ENCODE measurements at regions not wholly inside any gene's neighbourhood (a gene's known extent, or its start where the extent isn't known, plus 50 kb on each side); places are given as distances from the start of the nearest gene placed in this dataset.
"Not testable (repeated sequence)": the region's sequence is repeated elsewhere in the genome, so short reads cannot be mapped to it uniquely, and the experiment has no call there.

DNA sequence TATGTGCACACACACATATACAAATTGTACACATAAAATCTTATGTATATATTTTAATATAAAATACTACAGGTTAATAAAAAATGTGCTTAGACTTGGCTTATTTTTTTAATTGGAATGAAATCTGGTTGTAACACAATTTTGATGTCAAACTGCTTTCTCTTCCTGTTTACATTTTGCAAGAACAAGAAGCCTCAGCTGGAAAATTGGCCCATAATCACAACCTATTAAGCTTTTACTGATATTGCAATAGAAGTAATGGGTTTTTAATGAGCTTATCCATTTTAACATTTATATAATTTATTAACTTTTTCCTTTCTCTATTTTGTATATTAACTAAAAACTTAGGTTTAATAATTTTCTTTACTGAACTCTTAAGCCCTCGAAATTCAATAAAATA lies 165.9 kb downstream of the PCDH10 start:
- no peaks in the 10 kb centered on the region for H3K36me3 ChIP-seq (replicated peaks)
- no peaks in the 10 kb centered on the region for H3K9me3 ChIP-seq
- H3K27me3 ChIP-seq (ENCODE audit: low read depth) = no peaks in the 10 kb centered on the region
- no peak for DNase-seq (ENCODE audit: low spot score in 2 of 2)
- H3K4me3 ChIP-seq = no peak overlapping the region
- no peaks in the 10 kb centered on the region; the same call in 1 of the 2 replicates for H3K4me1 ChIP-seq
- in situ Hi-C loops (cut with MboI; ENCODE audit: low sequenced_read_pairs) = no loop called here

DNA sequence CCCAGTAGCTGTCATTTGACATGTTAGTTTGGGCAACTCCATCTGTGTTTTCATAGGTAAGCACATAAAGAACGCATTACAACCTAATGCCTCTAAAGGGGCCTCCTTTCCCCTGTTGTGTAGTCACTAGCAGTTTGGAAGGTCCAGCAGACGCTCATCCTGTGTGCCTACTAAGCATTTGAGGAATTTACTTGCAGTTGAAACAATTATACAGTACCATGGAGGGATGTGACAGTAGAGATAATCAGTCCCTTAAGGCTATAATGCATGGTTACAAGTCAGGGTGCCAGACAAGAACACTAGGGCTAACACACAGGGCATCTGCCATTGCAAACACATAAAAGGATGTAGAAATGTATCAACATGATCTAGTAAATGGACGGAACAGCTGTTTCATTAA lies 138.3 kb downstream of the PCDH10 start:
- DNase-seq (ENCODE audit: low spot score in 2 of 2) = no peak
- Histone ChIP-seq H3K4me1 (no peaks in the 10 kb centered on the region), H3K36me3 (replicated peaks) (no peaks in the 10 kb centered on the region), H3K9me3 (no peaks in the 10 kb centered on the region), H3K27me3 (ENCODE audit: low read depth) (no peaks in the 10 kb centered on the region), H3K4me3 (no peak overlapping the region)
- in situ Hi-C loops (cut with MboI; ENCODE audit: low sequenced_read_pairs) = no loop called here

DNA sequence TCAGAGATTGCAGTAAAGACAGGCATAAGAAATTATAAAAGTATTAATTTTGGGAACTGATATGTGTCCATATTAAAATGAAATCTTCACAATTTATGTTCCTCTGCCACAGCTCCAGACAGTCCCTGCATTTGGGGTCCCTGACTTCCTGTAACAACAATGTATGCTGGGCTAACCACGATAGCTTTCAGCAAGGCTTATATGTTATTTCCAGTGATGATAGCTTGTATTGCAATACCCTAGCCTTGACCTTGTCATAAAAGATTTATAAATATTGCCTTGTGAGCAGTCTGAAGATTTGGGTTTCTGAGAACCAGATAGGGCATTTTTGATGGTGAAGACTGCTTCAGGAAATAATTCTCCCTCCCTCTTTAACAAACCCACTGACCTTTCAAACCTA lies 129.5 kb downstream of the PCDH10 start:
- no peaks in the 10 kb centered on the region for H3K4me1 ChIP-seq
- H3K36me3 ChIP-seq (replicated peaks) = no peaks in the 10 kb centered on the region
- no peak overlapping the region for H3K4me3 ChIP-seq
- in situ Hi-C loops (cut with MboI; ENCODE audit: low sequenced_read_pairs) = no loop called here
- H3K9me3 ChIP-seq = no peaks in the 10 kb centered on the region
- H3K27me3 ChIP-seq (ENCODE audit: low read depth) = no peaks in the 10 kb centered on the region
- DNase-seq (ENCODE audit: low spot score in 2 of 2) = no peak

DNA sequence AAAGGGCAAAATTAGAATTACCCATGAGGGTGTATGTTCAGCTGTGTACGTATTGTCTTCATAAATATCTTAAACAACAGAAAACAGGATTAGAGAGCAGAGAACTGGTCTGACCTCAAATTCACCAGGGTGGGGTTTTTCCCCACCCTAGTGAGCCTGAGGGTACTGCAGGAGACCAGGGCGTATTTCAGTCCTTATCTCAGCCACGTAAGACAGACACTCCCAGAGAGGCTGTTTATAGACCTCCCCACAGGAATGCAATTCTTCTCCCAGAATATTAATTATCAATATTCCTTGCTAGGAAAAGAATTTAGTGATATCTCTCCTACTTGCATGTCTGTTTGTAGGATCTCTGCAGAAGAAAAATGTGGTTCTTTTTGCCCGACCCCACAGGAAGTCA lies 128.8 kb downstream of the PCDH10 start:
- H3K4me3 ChIP-seq; H3K9me3 ChIP-seq; DNase-seq (ENCODE audit: low spot score in 2 of 2); H3K4me1 ChIP-seq; in situ Hi-C loops (cut with MboI; ENCODE audit: low sequenced_read_pairs); H3K36me3 ChIP-seq (replicated peaks); H3K27me3 ChIP-seq (ENCODE audit: low read depth): not testable (repeated sequence)

DNA sequence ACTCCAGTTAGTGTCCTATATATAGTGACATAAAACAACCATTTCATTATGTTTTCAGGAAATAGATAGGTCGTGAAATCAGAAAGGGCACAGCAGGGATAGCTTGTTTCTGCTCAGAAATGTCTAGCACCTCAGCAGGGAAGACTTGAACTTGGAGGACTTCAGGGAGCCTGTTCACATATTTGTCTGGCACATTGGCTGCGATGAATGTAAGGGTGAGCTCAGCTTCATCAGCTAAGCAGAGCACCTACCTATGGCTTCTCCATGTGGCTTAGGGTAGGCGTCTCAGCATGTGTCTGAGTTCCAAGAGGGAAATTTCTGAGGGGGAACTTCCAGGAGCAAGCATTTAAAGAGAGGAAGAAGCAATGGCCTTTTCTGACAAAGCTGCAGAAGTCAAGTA lies 126.2 kb downstream of the PCDH10 start:
- Histone ChIP-seq H3K36me3 (replicated peaks) (no peaks in the 10 kb centered on the region), H3K27me3 (ENCODE audit: low read depth) (no peaks in the 10 kb centered on the region), H3K4me3 (no peak overlapping the region), H3K4me1 (no peaks in the 10 kb centered on the region), H3K9me3 (no peaks in the 10 kb centered on the region)
- in situ Hi-C loops (cut with MboI; ENCODE audit: low sequenced_read_pairs) = no loop called here
- no peak for DNase-seq (ENCODE audit: low spot score in 2 of 2)

DNA sequence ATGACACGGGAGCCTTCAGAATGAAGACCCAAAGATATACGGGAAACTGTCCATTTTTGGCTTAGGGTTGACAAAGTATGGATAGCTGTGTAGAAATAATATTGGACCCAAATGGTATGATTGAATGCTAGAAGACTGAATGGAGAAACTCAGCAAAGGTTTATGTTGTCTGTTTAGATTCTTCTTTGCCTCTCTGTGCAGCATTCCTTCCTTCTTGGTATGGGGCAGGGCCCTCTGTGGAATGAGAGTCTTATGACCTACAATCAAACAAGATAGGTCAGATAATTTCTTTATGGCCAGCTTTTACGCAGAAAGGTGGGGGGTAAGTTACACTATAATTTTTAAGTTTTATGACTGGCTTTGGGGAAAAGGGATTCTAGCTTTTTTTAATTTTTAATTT lies 124.3 kb downstream of the PCDH10 start:
- in situ Hi-C loops (cut with MboI; ENCODE audit: low sequenced_read_pairs) = no loop called here
- H3K36me3 ChIP-seq (replicated peaks) = no peaks in the 10 kb centered on the region
- DNase-seq (ENCODE audit: low spot score in 2 of 2) = no peak

DNA sequence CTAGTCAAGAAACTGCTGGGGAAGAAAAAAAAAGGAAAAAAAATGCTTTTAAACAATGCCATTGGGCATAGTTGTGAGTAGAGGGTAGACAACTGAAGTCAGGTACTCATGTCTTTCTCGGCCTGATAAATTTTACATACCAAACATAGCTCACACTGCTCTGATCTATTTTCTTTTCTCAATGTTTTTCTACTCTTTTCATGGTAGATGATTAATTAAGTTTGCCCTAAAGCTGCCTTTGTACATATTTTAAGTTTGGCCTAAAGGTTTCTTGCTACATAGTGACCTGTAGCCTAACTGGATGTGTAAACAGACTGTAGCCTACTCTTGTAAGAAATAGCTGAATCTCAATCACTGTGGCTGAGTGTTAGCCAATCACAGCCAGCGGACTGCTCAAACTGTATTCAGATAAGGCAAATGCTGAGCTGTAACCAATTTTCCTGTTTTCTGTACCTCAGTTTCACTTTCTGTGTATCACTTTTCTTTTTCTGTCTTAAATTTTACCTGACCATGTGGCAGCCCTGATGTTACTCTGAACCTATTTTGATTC lies 121.0 kb downstream of the PCDH10 start:
- no peak for DNase-seq (ENCODE audit: low spot score in 2 of 2)
- H3K36me3 ChIP-seq (replicated peaks) = no peaks in the 10 kb centered on the region
- H3K9me3 ChIP-seq = no peaks in the 10 kb centered on the region
- H3K27me3 ChIP-seq (ENCODE audit: low read depth) = no peaks in the 10 kb centered on the region
- in situ Hi-C loops (cut with MboI; ENCODE audit: low sequenced_read_pairs) = no loop called here
- H3K4me1 ChIP-seq = no peaks in the 10 kb centered on the region
- H3K4me3 ChIP-seq = no peak overlapping the region

More for the DNA sequence above, 124.3 kb downstream of the PCDH10 start:
- no peaks in the 10 kb centered on the region for H3K4me1 ChIP-seq
- no peak overlapping the region for H3K4me3 ChIP-seq
- H3K9me3 ChIP-seq = no peaks in the 10 kb centered on the region
- no peaks in the 10 kb centered on the region for H3K27me3 ChIP-seq (ENCODE audit: low read depth)

DNA sequence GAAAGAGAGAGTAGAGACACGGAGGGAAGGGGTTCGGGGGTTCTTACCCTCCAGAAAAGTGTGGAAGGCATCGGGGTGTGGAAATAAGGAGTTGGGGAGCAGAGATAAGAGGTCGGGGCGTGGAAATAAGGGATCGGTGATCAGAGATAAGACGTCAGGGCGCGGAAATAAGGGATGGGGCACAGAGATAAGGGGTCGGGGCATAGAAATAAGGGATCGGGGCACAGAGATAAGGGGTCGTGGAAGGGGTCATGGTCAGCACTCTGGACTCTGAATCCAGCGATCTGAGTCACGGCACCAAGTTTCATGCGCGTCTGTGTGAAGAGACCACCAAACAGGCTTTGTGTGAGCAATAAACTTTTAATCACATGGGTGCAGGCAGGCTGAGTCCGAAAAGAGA lies 119.1 kb downstream of the PCDH10 start:
- Histone ChIP-seq H3K36me3 (replicated peaks) (no peaks in the 10 kb centered on the region), H3K4me1 (no peaks in the 10 kb centered on the region), H3K4me3 (no peak overlapping the region), H3K9me3 (no peaks in the 10 kb centered on the region), H3K27me3 (ENCODE audit: low read depth) (no peaks in the 10 kb centered on the region)
- in situ Hi-C loops (cut with MboI; ENCODE audit: low sequenced_read_pairs) = no loop called here
- DNase-seq (ENCODE audit: low spot score in 2 of 2) = no peak

DNA sequence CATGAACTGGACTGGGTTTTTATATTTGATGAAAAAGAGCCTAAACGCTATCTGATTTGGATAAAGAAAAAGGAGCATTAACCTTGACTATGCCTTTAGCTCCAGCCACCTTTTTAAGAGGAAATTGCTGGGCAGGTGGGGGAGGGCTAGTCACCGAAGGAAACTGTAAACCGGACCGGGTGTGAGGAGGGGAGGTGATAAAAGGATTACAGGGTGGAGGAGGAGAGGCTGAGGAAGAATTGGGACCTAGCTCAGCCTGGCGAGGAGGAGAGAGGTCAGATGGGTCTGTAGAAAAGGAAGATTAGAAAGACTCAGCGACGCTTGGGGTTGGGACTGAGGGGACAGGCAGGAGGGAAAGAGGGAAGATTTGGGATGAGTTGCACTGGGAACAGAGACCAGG lies 118.4 kb downstream of the PCDH10 start:
- in situ Hi-C loops (cut with MboI; ENCODE audit: low sequenced_read_pairs); H3K36me3 ChIP-seq (replicated peaks); H3K4me3 ChIP-seq; DNase-seq (ENCODE audit: low spot score in 2 of 2); H3K27me3 ChIP-seq (ENCODE audit: low read depth); H3K9me3 ChIP-seq; H3K4me1 ChIP-seq: not testable (repeated sequence)

DNA sequence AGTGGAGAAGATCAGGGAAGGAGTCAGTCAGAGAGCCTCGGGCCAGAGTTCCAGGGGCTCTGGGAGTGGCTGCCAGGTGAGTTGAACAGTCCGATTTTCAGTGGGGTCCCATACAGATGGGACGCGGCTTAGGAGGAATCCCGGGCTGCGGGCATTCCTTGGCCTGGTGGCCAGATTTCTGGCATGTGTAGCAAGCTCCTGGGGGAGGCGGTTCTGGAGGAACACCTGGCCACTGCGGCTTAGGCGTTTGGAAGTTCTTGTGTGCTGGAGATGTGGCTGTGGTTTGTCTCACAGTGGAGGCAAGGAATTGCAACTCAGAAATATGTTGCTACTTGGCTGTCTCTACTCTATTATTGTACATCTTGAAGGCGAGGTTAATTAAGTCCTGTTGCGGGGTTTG lies 117.9 kb downstream of the PCDH10 start:
- in situ Hi-C loops (cut with MboI; ENCODE audit: low sequenced_read_pairs); H3K36me3 ChIP-seq (replicated peaks); H3K4me1 ChIP-seq; H3K4me3 ChIP-seq; DNase-seq (ENCODE audit: low spot score in 2 of 2); H3K9me3 ChIP-seq; H3K27me3 ChIP-seq (ENCODE audit: low read depth): not testable (repeated sequence)

DNA sequence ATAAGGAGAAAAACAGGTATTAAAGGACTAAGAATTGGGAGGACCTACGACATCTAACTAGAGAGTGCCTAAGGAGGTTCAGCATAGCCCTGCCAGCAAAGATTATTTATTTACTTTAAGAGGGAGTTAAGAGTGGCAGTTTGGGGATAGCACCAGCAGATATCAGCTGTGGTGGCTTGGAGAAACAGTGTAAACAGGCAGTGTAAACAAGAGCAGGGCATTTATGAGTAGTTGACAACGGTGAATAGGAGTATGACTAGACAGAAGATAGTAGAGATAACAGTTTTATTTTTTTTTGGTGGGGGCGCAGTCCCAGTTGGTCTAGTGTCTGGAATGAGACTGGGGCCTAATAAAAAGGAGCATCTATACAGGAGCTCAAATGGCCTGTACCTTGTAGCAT lies 115.2 kb downstream of the PCDH10 start:
- DNase-seq (ENCODE audit: low spot score in 2 of 2); H3K4me3 ChIP-seq; in situ Hi-C loops (cut with MboI; ENCODE audit: low sequenced_read_pairs); H3K36me3 ChIP-seq (replicated peaks); H3K27me3 ChIP-seq (ENCODE audit: low read depth); H3K9me3 ChIP-seq; H3K4me1 ChIP-seq: not testable (repeated sequence)

DNA sequence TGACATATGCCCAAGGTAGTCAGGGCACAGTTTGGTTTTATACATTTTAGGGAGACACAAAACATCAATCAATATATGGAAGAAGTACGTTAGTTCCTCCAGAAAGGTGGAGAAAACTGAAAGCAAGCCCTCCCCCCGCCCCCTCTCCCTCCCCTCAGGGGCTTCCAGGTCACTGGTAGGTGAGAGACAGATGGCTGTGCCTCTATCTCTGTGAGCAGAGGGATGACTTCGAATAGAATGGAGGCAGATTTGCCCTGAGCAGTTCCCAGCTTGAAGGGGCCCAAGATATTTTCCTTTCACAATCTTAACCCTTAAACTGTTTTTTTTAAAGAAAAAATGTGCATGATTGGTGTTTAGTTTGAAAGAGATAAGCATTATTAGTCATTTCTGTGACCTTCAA lies 114.0 kb downstream of the PCDH10 start:
- H3K9me3 ChIP-seq = no peaks in the 10 kb centered on the region
- H3K36me3 ChIP-seq (replicated peaks) = no peaks in the 10 kb centered on the region
- H3K4me1 ChIP-seq = peaks cover 18% of the 10 kb centered on the region
- H3K27me3 ChIP-seq (ENCODE audit: low read depth) = no peaks in the 10 kb centered on the region
- in situ Hi-C loops (cut with MboI; ENCODE audit: low sequenced_read_pairs) = no loop called here
- H3K4me3 ChIP-seq = no peak overlapping the region
- DNase-seq (ENCODE audit: low spot score in 2 of 2) = no peak

DNA sequence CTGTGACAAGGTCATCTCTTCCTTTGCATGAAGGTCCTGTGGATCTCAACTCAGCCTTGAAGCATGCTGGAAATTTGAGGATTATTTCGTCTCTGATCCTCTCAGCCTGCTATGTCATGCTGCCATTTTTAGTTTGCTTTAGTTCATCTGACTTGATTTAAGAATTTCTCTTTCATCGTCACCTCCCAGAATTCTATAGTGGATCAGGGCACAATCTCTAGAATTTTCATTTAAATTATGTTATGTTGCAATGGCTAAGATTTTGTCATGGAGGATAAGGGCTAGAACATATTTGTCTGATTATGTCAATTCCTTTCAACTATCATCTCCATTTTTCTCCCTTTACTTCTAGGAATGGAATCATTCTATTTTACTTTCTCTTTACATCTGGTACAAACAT lies 98.8 kb downstream of the PCDH10 start:
- H3K27me3 ChIP-seq (ENCODE audit: low read depth) = no peaks in the 10 kb centered on the region
- DNase-seq (ENCODE audit: low spot score in 2 of 2) = no peak
- in situ Hi-C loops (cut with MboI; ENCODE audit: low sequenced_read_pairs) = no loop called here

DNA sequence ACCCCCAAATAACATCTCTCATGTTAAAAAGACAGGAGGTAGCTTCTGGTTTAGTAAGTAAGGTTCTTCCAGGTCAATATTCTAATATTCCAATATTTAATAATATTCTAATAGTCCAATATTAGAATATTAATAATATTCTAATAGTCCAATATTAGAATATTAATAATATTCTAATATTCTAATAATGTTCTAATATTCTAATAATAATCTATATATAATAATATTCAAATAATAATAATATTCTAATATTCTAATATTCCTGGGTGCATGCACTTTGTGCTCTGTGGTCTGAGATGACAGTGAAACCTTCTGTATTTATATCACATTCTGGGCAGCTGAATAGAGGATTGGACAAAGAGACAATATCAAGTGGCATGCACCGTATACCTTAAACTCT lies 96.1 kb downstream of the PCDH10 start:
- in situ Hi-C loops (cut with MboI; ENCODE audit: low sequenced_read_pairs) = no loop called here
- H3K36me3 ChIP-seq (replicated peaks) = no peaks in the 10 kb centered on the region
- H3K4me3 ChIP-seq = no peak overlapping the region
- peaks cover 6% of the 10 kb centered on the region; the same call in 1 of the 2 replicates for H3K4me1 ChIP-seq
- H3K27me3 ChIP-seq (ENCODE audit: low read depth) = no peaks in the 10 kb centered on the region
- H3K9me3 ChIP-seq = no peaks in the 10 kb centered on the region
- no peak for DNase-seq (ENCODE audit: low spot score in 2 of 2)

More for the DNA sequence above, 98.8 kb downstream of the PCDH10 start:
- H3K9me3 ChIP-seq = no peaks in the 10 kb centered on the region
- no peaks in the 10 kb centered on the region for H3K36me3 ChIP-seq (replicated peaks)
- H3K4me1 ChIP-seq = peaks cover 6% of the 10 kb centered on the region; the same call in 1 of the 2 replicates
- no peak overlapping the region for H3K4me3 ChIP-seq
